ENCODE measurements at regions not wholly inside any gene's neighbourhood (a gene's known extent, or its start where the extent isn't known, plus 50 kb on each side); places are given as distances from the start of the nearest gene placed in this dataset.

- TF ChIP-seq MAX (IDR thresholded peaks at IDR 0.05): no peak
- no peak for TF ChIP-seq TEAD4 (IDR thresholded peaks at IDR 0.05)
- TF ChIP-seq CREB1 (IDR thresholded peaks at IDR 0.05; ENCODE audit: low read depth): no peak
- TF ChIP-seq YY1 (IDR thresholded peaks at IDR 0.05; ENCODE audit: low read depth): no peak
- no peak for TF ChIP-seq RAD21 (IDR thresholded peaks at IDR 0.05; ENCODE audit: low read depth)
- no peak for TF ChIP-seq REST (IDR thresholded peaks at IDR 0.05; ENCODE audit: low read depth)
- no peak for TF ChIP-seq EP300 (IDR thresholded peaks at IDR 0.05; ENCODE audit: borderline replicate concordance)
- no peak for TF ChIP-seq CEBPB (IDR thresholded peaks at IDR 0.05)
- no peak for TF ChIP-seq TAF1 (IDR thresholded peaks at IDR 0.05; ENCODE audit: low read depth)
- TF ChIP-seq USF1 (IDR thresholded peaks at IDR 0.05): no peak
- TF ChIP-seq EGR1 (IDR thresholded peaks at IDR 0.05): no peak
- no peak for TF ChIP-seq ZBTB7A (IDR thresholded peaks at IDR 0.05; ENCODE audit: low read depth)
- no peak for TF ChIP-seq NFIC (IDR thresholded peaks at IDR 0.05)
- no peak for TF ChIP-seq TCF12 (IDR thresholded peaks at IDR 0.05; ENCODE audit: low read depth)
Measured at GRCh38 chr10:8300925-8301324, 246.4 kb downstream of the GATA3 start.

GRCh38 chr10:8301333-8301732 is 246.8 kb downstream of the GATA3 start:
- TF ChIP-seq RAD21 (IDR thresholded peaks at IDR 0.05; ENCODE audit: low read depth): no peak

GRCh38 chr10:8301831-8302230 is 247.3 kb downstream of the GATA3 start:
- no peak for TF ChIP-seq CREB1 (IDR thresholded peaks at IDR 0.05; ENCODE audit: low read depth)
- no peak for TF ChIP-seq ZBTB7A (IDR thresholded peaks at IDR 0.05; ENCODE audit: low read depth)
- TF ChIP-seq TEAD4 (IDR thresholded peaks at IDR 0.05): no peak
- no peak for TF ChIP-seq YY1 (IDR thresholded peaks at IDR 0.05; ENCODE audit: low read depth)
- TF ChIP-seq USF1 (IDR thresholded peaks at IDR 0.05): no peak
- TF ChIP-seq CEBPB (IDR thresholded peaks at IDR 0.05): no peak
- TF ChIP-seq EP300 (IDR thresholded peaks at IDR 0.05; ENCODE audit: borderline replicate concordance): no peak
- no peak for TF ChIP-seq EGR1 (IDR thresholded peaks at IDR 0.05)
- no peak for TF ChIP-seq TAF1 (IDR thresholded peaks at IDR 0.05; ENCODE audit: low read depth)
- no peak for TF ChIP-seq FOXM1 (IDR thresholded peaks at IDR 0.05; ENCODE audit: borderline replicate concordance, low read depth)
- no peak for TF ChIP-seq NFIC (IDR thresholded peaks at IDR 0.05)
- TF ChIP-seq MAX (IDR thresholded peaks at IDR 0.05): no peak
- TF ChIP-seq TCF12 (IDR thresholded peaks at IDR 0.05; ENCODE audit: low read depth): no peak
- TF ChIP-seq RAD21 (IDR thresholded peaks at IDR 0.05; ENCODE audit: low read depth): no peak
- no peak for TF ChIP-seq REST (IDR thresholded peaks at IDR 0.05; ENCODE audit: low read depth)

- TF ChIP-seq CEBPB (IDR thresholded peaks at IDR 0.05): no peak
- TF ChIP-seq YY1 (IDR thresholded peaks at IDR 0.05; ENCODE audit: low read depth): no peak
- TF ChIP-seq EGR1 (IDR thresholded peaks at IDR 0.05): no peak
- no peak for TF ChIP-seq CREB1 (IDR thresholded peaks at IDR 0.05; ENCODE audit: low read depth)
- TF ChIP-seq EP300 (IDR thresholded peaks at IDR 0.05; ENCODE audit: borderline replicate concordance): no peak
- no peak for TF ChIP-seq NFIC (IDR thresholded peaks at IDR 0.05)
- TF ChIP-seq TEAD4 (IDR thresholded peaks at IDR 0.05): no peak
- no peak for TF ChIP-seq TAF1 (IDR thresholded peaks at IDR 0.05; ENCODE audit: low read depth)
- no peak for TF ChIP-seq RAD21 (IDR thresholded peaks at IDR 0.05; ENCODE audit: low read depth)
- TF ChIP-seq ZBTB7A (IDR thresholded peaks at IDR 0.05; ENCODE audit: low read depth): no peak
- no peak for TF ChIP-seq FOXM1 (IDR thresholded peaks at IDR 0.05; ENCODE audit: borderline replicate concordance, low read depth)
- no peak for TF ChIP-seq REST (IDR thresholded peaks at IDR 0.05; ENCODE audit: low read depth)
- TF ChIP-seq TCF12 (IDR thresholded peaks at IDR 0.05; ENCODE audit: low read depth): no peak
- TF ChIP-seq USF1 (IDR thresholded peaks at IDR 0.05): no peak
- TF ChIP-seq MAX (IDR thresholded peaks at IDR 0.05): no peak
Measured at GRCh38 chr10:8302565-8302964, 248.1 kb downstream of the GATA3 start.
